GM12878 (cell line): ENCODE measurements at regions not wholly inside any gene's neighbourhood (a gene's known extent, or its start where the extent isn't known, plus 50 kb on each side); places are given as distances from the start of the nearest gene placed in this dataset.

Source experiments
- ATAC-seq: fragments of 200-7000 bp; cut with Tn5 transposase; 3 replicates; pipeline ENCODE4 v1.9.1; 2020; ENCODE audit warnings: mild to moderate bottlenecking, moderate library complexity
- BruUV-seq: library from RNA; stranded (reverse); fragments of 400-500 nt; replicated peaks from 2 replicates; lab custom pipeline; 2021; lab: Mats Ljungman, UMichigan
- CTCF ChIA-PET: fragments of 300-600 bp; sonication (Branson Sonifier 250); formaldehyde crosslinking; extraction: SDS; loops from one replicate; lab custom pipeline; 2021; ENCODE audit warnings: inconsistent platforms; lab: Yijun Ruan, JAX
- POLR2A ChIA-PET: fragments of 350-600 bp; formaldehyde crosslinking; extraction: SDS; loops from one replicate; lab custom pipeline; 2021; ENCODE audit warnings: inconsistent platforms; lab: Charles Lee
- RAD21 ChIA-PET: fragments of 300-600 bp; sonication (Branson Sonifier 250); formaldehyde crosslinking; loops from one replicate; lab custom pipeline; 2023; ENCODE audit warnings: antibody characterized with exemption; ENCODE audit not compliant: unreplicated experiment; lab: Charles Lee
- SMC1A ChIA-PET: fragments of 300-600 bp; sonication (Branson Sonifier 250); formaldehyde crosslinking; loops from one replicate; lab custom pipeline; 2023; ENCODE audit not compliant: unreplicated experiment, uncharacterized antibody; lab: Charles Lee
- DNase-seq: peaks from one replicate; pipeline ENCODE4 v3.0.0-alpha.2; 2011; ENCODE audit warnings: low read depth, low spot score
- FAIRE-seq: peaks from 3 replicates; lab custom pipeline; 2011; peaks lifted over from hg19 to GRCh38; lab: Jason Lieb, UNC
- H2AFZ ChIP-seq: 2 replicates; pipeline ENCODE4 v1.6.0; 2011; ENCODE audit warnings: low read depth, low read length, control low read depth; ENCODE audit not compliant: control insufficient read depth
- H3K27ac ChIP-seq: 2 replicates; pipeline ENCODE4 v1.5.1; 2011; ENCODE audit warnings: control low read depth; ENCODE audit not compliant: control insufficient read depth, insufficient read depth
- H3K27me3 ChIP-seq, 2 experiments: replicated peaks in 1 of 2; 2 replicates each; pipeline versions ENCODE4 v1.6.0 to v1.6.1; 2011; ENCODE audit warnings: low read length in 1 of 2; ENCODE audit not compliant: control insufficient read depth in 2 of 2, insufficient read depth in 2 of 2
- H3K36me3 ChIP-seq, 2 experiments: 2 replicates each; pipeline ENCODE4 v1.5.1; 2011; ENCODE audit warnings: low read length in 1 of 2; ENCODE audit not compliant: control insufficient read depth in 2 of 2, insufficient read depth in 2 of 2
- H3K4me1 ChIP-seq: 2 replicates; pipeline ENCODE4 v1.6.1; 2011; ENCODE audit warnings: mild to moderate bottlenecking, low read length, moderate library complexity, mixed read lengths; ENCODE audit not compliant: control insufficient read depth, insufficient read depth
- H3K4me2 ChIP-seq: 2 replicates; pipeline ENCODE4 v1.6.0; 2011; ENCODE audit warnings: control low read depth; ENCODE audit not compliant: control insufficient read depth, insufficient read depth
- H3K4me3 ChIP-seq: fragments of 200-600 bp; sonication (generic); 2 replicates; pipeline ENCODE4 v1.5.1; 2016
- H3K79me2 ChIP-seq: 2 replicates; pipeline ENCODE4 v1.6.0; 2011; ENCODE audit warnings: low read length; ENCODE audit not compliant: control insufficient read depth, insufficient read depth
- H3K9ac ChIP-seq: 2 replicates; pipeline ENCODE4 v1.8.0; 2011; ENCODE audit warnings: low read length, control low read depth, mixed read lengths; ENCODE audit not compliant: control insufficient read depth, insufficient read depth
- H3K9me3 ChIP-seq: replicated peaks from 3 replicates; pipeline ENCODE4 v1.5.1; 2011; ENCODE audit warnings: mild to moderate bottlenecking, low read length; ENCODE audit not compliant: control insufficient read depth, insufficient read depth
- H4K20me1 ChIP-seq: 2 replicates; pipeline ENCODE4 v1.6.0; 2011; ENCODE audit not compliant: control insufficient read depth, insufficient read depth
- BCL11A ChIP-seq: IDR thresholded peaks from 2 replicates; pipeline ENCODE4 v1.6.1; 2011; ENCODE audit warnings: low read depth, low read length
- BRCA1 ChIP-seq: IDR thresholded peaks from 2 replicates; pipeline ENCODE4 v1.6.1; 2011; ENCODE audit warnings: low read depth, low read length, improper control_type of control experiment
- CEBPB ChIP-seq, 2 experiments: fragments of 150-350 bp in 1 of 2; IDR thresholded peaks; 2 replicates each; pipeline ENCODE4 v1.6.1; 2012 to 2014; ENCODE audit warnings: low read depth in 2 of 2, low read length in 2 of 2, borderline replicate concordance in 1 of 2, inconsistent platforms in 1 of 2
- CHD2 ChIP-seq: IDR thresholded peaks from 2 replicates; pipeline ENCODE4 v1.6.1; 2011; ENCODE audit warnings: low read depth, low read length, improper control_type of control experiment, borderline replicate concordance
- GABPA ChIP-seq: IDR thresholded peaks from 2 replicates; pipeline ENCODE4 v1.6.1; 2014; ENCODE audit warnings: antibody characterized with exemption, low read depth, mild to moderate bottlenecking, inconsistent platforms
- GATAD2B ChIP-seq: fragments of 450-650 bp; conservative IDR thresholded peaks from 2 replicates; pipeline ENCODE4 v1.6.1; 2017; ENCODE audit warnings: low read depth, mild to moderate bottlenecking, moderate library complexity
- HCFC1 ChIP-seq: fragments of 150-350 bp; IDR thresholded peaks from 2 replicates; pipeline ENCODE4 v1.6.1; 2014; ENCODE audit warnings: low read length
- HDAC2 ChIP-seq: fragments of 200-600 bp; sonication (generic); IDR thresholded peaks from 2 replicates; pipeline ENCODE4 v1.6.1; 2017
- IKZF2 ChIP-seq, 2 experiments: fragments of 450-650 bp; IDR thresholded peaks; 2 replicates each; pipeline ENCODE4 v1.6.1; 2017; ENCODE audit warnings: mild to moderate bottlenecking in 2 of 2, moderate library complexity in 2 of 2
- IRF4 ChIP-seq: IDR thresholded peaks from 2 replicates; pipeline ENCODE4 v1.6.1; 2011; ENCODE audit warnings: low read depth, low read length
- MEF2B ChIP-seq: fragments of 450-650 bp; IDR thresholded peaks from 2 replicates; pipeline ENCODE4 v1.6.1; 2018; ENCODE audit warnings: mild to moderate bottlenecking, moderate library complexity; ENCODE audit not compliant: partially characterized antibody, poor library complexity, severe bottlenecking
- NFYB ChIP-seq: IDR thresholded peaks from 2 replicates; pipeline ENCODE4 v1.6.1; 2011; ENCODE audit warnings: low read depth, mild to moderate bottlenecking, low read length, improper control_type of control experiment, moderate library complexity; ENCODE audit not compliant: insufficient read depth
- RCOR1 ChIP-seq: conservative IDR thresholded peaks from 2 replicates; pipeline ENCODE4 v1.6.1; 2012; ENCODE audit warnings: low read depth, low read length, improper control_type of control experiment
- SP1 ChIP-seq: IDR thresholded peaks from one replicate; pipeline ENCODE4 v1.6.1; 2011; ENCODE audit warnings: low read depth, low read length
- SPI1 ChIP-seq: IDR thresholded peaks from 2 replicates; pipeline ENCODE4 v1.6.1; 2011; ENCODE audit warnings: low read depth, mild to moderate bottlenecking, low read length, moderate library complexity, borderline replicate concordance; ENCODE audit not compliant: insufficient read depth
- YBX1 ChIP-seq: fragments of 450-650 bp; IDR thresholded peaks from 2 replicates; pipeline ENCODE4 v1.6.1; 2016; ENCODE audit warnings: antibody characterized with exemption
- WGBS: methylation state at CpG from one replicate; pipeline ENCODE4 v1.1.6; 2016; ENCODE audit warnings: low lambda C conversion rate; ENCODE audit not compliant: insufficient replicate concordance, insufficient coverage; ENCODE audit errors: missing lambda C conversion rate; 5-methylcytosine and 5-hydroxymethylcytosine counted together
- in situ Hi-C: fragments of 300-500 bp; cut with MboI; formaldehyde crosslinking; loops from 9 replicates; pipeline ENCODE4 v1.14.3; 2018; ENCODE audit warnings: mixed read lengths
- intact Hi-C: fragments of 100-400 bp; cut with micrococcal nuclease; formaldehyde crosslinking; loops from one replicate; pipeline ENCODE4 v1.14.2; 2022; ENCODE audit not compliant: unreplicated experiment
- TF ChIP-seq, protein P1 (sequence below): fragments of 450-650 bp; IDR thresholded peaks from 2 replicates; pipeline ENCODE4 v1.6.1; 2017; ENCODE audit warnings: mild to moderate bottlenecking, moderate library complexity

DNA sequence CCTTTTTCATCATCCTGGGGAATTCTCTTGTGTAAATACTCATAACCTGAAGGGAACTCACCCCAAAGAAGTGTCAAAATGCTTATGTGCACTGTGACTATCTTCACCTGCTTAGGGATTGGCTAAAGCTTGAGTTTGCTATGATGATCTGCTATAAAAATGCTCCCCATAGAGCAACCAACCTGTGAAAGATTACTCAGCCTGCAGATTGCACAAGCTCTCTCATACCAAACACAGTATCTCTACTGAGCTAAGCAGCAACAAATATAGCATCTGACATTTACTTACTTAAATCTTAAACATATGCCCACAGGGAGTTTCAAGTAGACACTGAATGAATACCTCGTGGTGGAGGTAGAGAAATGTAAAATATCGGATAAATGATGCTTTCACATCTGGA, 725.8 kb downstream of the MRPL39 start:
- Histone ChIP-seq H3K27ac (no peak overlapping the region), H3K79me2 (no peaks in the 10 kb centered on the region), H2AFZ (no peak overlapping the region), H4K20me1 (no peaks in the 10 kb centered on the region), H3K4me2 (no peak overlapping the region), H3K4me3 (no peak overlapping the region), H3K36me3 (no peaks in the 10 kb centered on the region), H3K4me1 (no peaks in the 10 kb centered on the region), H3K27me3 (no peaks in the 10 kb centered on the region), H3K9ac (no peak overlapping the region), H3K9me3 (no peaks in the 10 kb centered on the region)
- DNase-seq: no peak
- intact Hi-C loops: no loop called here
- ChIA-PET CTCF (interaction anchor here (1.5 to 2.0 kb wide), 2 partner anchors 8 to 17 kb away, joined by 4 to 5 read pairs; no protein-coding TSS in a partner anchor), POLR2A (no interaction called here), RAD21 (no interaction called here), SMC1A (no interaction called here)
- BruUV-seq: no TSS peak
- TF ChIP-seq YBX1 (no peak), CHD2 (no peak), IRF4 (no peak), GATAD2B (no peak), CEBPB (IDR thresholded peaks at IDR 0.05; ENCODE audit: borderline replicate concordance in 1 of 2, low read depth in 2 of 2, low read length in 2 of 2) (no peak), NFYB (no peak), MEF2B (no peak), HCFC1 (no peak), GABPA (no peak), IKZF2 (IDR thresholded peaks at IDR 0.05) (no peak), SPI1 (no peak), HDAC2 (no peak), SP1 (no peak), BRCA1 (no peak), RCOR1 (no peak), BCL11A (no peak)
- TF ChIP-seq, protein P1, sequence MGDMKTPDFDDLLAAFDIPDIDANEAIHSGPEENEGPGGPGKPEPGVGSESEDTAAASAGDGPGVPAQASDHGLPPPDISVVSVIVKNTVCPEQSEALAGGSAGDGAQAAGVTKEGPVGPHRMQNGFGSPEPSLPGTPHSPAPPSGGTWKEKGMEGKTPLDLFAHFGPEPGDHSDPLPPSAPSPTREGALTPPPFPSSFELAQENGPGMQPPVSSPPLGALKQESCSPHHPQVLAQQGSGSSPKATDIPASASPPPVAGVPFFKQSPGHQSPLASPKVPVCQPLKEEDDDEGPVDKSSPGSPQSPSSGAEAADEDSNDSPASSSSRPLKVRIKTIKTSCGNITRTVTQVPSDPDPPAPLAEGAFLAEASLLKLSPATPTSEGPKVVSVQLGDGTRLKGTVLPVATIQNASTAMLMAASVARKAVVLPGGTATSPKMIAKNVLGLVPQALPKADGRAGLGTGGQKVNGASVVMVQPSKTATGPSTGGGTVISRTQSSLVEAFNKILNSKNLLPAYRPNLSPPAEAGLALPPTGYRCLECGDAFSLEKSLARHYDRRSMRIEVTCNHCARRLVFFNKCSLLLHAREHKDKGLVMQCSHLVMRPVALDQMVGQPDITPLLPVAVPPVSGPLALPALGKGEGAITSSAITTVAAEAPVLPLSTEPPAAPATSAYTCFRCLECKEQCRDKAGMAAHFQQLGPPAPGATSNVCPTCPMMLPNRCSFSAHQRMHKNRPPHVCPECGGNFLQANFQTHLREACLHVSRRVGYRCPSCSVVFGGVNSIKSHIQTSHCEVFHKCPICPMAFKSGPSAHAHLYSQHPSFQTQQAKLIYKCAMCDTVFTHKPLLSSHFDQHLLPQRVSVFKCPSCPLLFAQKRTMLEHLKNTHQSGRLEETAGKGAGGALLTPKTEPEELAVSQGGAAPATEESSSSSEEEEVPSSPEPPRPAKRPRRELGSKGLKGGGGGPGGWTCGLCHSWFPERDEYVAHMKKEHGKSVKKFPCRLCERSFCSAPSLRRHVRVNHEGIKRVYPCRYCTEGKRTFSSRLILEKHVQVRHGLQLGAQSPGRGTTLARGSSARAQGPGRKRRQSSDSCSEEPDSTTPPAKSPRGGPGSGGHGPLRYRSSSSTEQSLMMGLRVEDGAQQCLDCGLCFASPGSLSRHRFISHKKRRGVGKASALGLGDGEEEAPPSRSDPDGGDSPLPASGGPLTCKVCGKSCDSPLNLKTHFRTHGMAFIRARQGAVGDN: no peak
- WGBS: 29% methylated on average over 2 of the region's 2 CpGs
- ATAC-seq: no peak
- no peak for FAIRE-seq
- in situ Hi-C loops: no loop called here
